ENCODE measurements at regions not wholly inside any gene's neighbourhood (a gene's known extent, or its start where the extent isn't known, plus 50 kb on each side); places are given as distances from the start of the nearest gene placed in this dataset.

GRCh38 chr2:133949595-133949994, 304.3 kb upstream of the MGAT5 start:
- Histone ChIP-seq H3K27ac (ENCODE audit: low read depth in 2 of 2, low read length in 2 of 2) (no peak overlapping the region), H3K4me1 (ENCODE audit: control insufficient read depth in 2 of 3, insufficient read depth in 2 of 3, low read depth in 1 of 3, low read length in 3 of 3) (no peaks in the 10 kb centered on the region), H3K9me3 (ENCODE audit: control insufficient read depth in 2 of 3, insufficient read depth in 1 of 3, low read length in 3 of 3) (no peaks in the 10 kb centered on the region), H3K36me3 (ENCODE audit: control insufficient read depth in 2 of 3, insufficient read depth in 3 of 3, low read length in 3 of 3) (no peaks in the 10 kb centered on the region), H3K27me3 (ENCODE audit: control insufficient read depth, insufficient read depth, low read length) (no peaks in the 10 kb centered on the region), H3K9ac (ENCODE audit: low read length in 3 of 3) (no peak overlapping the region), H3K4me3 (ENCODE audit: low read length in 3 of 3) (no peak overlapping the region)
- FAIRE-seq: no peak
- intact Hi-C loops (cut with DNase I): no loop called here
- no peak for DNase-seq
- TF ChIP-seq CTCF (IDR thresholded peaks at IDR 0.05; ENCODE audit: borderline replicate concordance, extremely low read depth, insufficient read depth): no peak

GRCh38 chr2:133951209-133951608, 302.7 kb upstream of the MGAT5 start:
- no peak overlapping the region for H3K4me3 ChIP-seq (ENCODE audit: low read length in 3 of 3)
- no peak for FAIRE-seq
- H3K4me1 ChIP-seq (ENCODE audit: control insufficient read depth in 2 of 3, insufficient read depth in 2 of 3, low read depth in 1 of 3, low read length in 3 of 3): no peaks in the 10 kb centered on the region
- no peak for TF ChIP-seq CTCF (IDR thresholded peaks at IDR 0.05; ENCODE audit: borderline replicate concordance, extremely low read depth, insufficient read depth)
- no peak overlapping the region for H3K27ac ChIP-seq (ENCODE audit: low read depth in 2 of 2, low read length in 2 of 2)
- no peak for DNase-seq
- no peaks in the 10 kb centered on the region for H3K36me3 ChIP-seq (ENCODE audit: control insufficient read depth in 2 of 3, insufficient read depth in 3 of 3, low read length in 3 of 3)
- no peak overlapping the region for H3K9ac ChIP-seq (ENCODE audit: low read length in 3 of 3)
- no peaks in the 10 kb centered on the region for H3K9me3 ChIP-seq (ENCODE audit: control insufficient read depth in 2 of 3, insufficient read depth in 1 of 3, low read length in 3 of 3)
- H3K27me3 ChIP-seq (ENCODE audit: control insufficient read depth, insufficient read depth, low read length): no peaks in the 10 kb centered on the region
- intact Hi-C loops (cut with DNase I): no loop called here

- H3K27me3 ChIP-seq (ENCODE audit: control insufficient read depth, insufficient read depth, low read length): no peaks in the 10 kb centered on the region
- DNase-seq (no peak), FAIRE-seq (no peak)
- no peak for TF ChIP-seq CTCF (IDR thresholded peaks at IDR 0.05; ENCODE audit: borderline replicate concordance, extremely low read depth, insufficient read depth)
- no peaks in the 10 kb centered on the region for H3K36me3 ChIP-seq (ENCODE audit: control insufficient read depth in 2 of 3, insufficient read depth in 3 of 3, low read length in 3 of 3)
- intact Hi-C loops (cut with DNase I): no loop called here
- no peaks in the 10 kb centered on the region for H3K9me3 ChIP-seq (ENCODE audit: control insufficient read depth in 2 of 3, insufficient read depth in 1 of 3, low read length in 3 of 3)
- no peak overlapping the region for H3K4me3 ChIP-seq (ENCODE audit: low read length in 3 of 3)
- H3K27ac ChIP-seq (ENCODE audit: low read depth in 2 of 2, low read length in 2 of 2): no peak overlapping the region
- no peak overlapping the region for H3K9ac ChIP-seq (ENCODE audit: low read length in 3 of 3)
- no peaks in the 10 kb centered on the region for H3K4me1 ChIP-seq (ENCODE audit: control insufficient read depth in 2 of 3, insufficient read depth in 2 of 3, low read depth in 1 of 3, low read length in 3 of 3)
These were observed 301.5 kb upstream of the MGAT5 start for GRCh38 chr2:133952420-133952819.

GRCh38 chr2:133952896-133953295, 301.0 kb upstream of the MGAT5 start:
- TF ChIP-seq CTCF (IDR thresholded peaks at IDR 0.05; ENCODE audit: borderline replicate concordance, extremely low read depth, insufficient read depth): no peak
- H3K4me1 ChIP-seq (ENCODE audit: control insufficient read depth in 2 of 3, insufficient read depth in 2 of 3, low read depth in 1 of 3, low read length in 3 of 3): no peaks in the 10 kb centered on the region
- FAIRE-seq (no peak), DNase-seq (no peak)
- H3K9ac ChIP-seq (ENCODE audit: low read length in 3 of 3): no peak overlapping the region
- H3K36me3 ChIP-seq (ENCODE audit: control insufficient read depth in 2 of 3, insufficient read depth in 3 of 3, low read length in 3 of 3): no peaks in the 10 kb centered on the region
- H3K9me3 ChIP-seq (ENCODE audit: control insufficient read depth in 2 of 3, insufficient read depth in 1 of 3, low read length in 3 of 3): no peaks in the 10 kb centered on the region
- H3K27ac ChIP-seq (ENCODE audit: low read depth in 2 of 2, low read length in 2 of 2): no peak overlapping the region
- H3K27me3 ChIP-seq (ENCODE audit: control insufficient read depth, insufficient read depth, low read length): no peaks in the 10 kb centered on the region
- intact Hi-C loops (cut with DNase I): no loop called here
- no peak overlapping the region for H3K4me3 ChIP-seq (ENCODE audit: low read length in 3 of 3)
